ENCODE measurements at regions not wholly inside any gene's neighbourhood (a gene's known extent, or its start where the extent isn't known, plus 50 kb on each side); places are given as distances from the start of the nearest gene placed in this dataset.

- H3K79me2 ChIP-seq (ENCODE audit: control insufficient read depth, insufficient read depth, low read length), result no peaks in the 10 kb centered on the region
- TF ChIP-seq, protein P1, sequence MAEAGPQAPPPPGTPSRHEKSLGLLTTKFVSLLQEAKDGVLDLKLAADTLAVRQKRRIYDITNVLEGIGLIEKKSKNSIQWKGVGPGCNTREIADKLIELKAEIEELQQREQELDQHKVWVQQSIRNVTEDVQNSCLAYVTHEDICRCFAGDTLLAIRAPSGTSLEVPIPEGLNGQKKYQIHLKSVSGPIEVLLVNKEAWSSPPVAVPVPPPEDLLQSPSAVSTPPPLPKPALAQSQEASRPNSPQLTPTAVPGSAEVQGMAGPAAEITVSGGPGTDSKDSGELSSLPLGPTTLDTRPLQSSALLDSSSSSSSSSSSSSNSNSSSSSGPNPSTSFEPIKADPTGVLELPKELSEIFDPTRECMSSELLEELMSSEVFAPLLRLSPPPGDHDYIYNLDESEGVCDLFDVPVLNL (IDR thresholded peaks at IDR 0.05; ENCODE audit: low read depth, low read length), result no peak
- TF ChIP-seq, protein P2, sequence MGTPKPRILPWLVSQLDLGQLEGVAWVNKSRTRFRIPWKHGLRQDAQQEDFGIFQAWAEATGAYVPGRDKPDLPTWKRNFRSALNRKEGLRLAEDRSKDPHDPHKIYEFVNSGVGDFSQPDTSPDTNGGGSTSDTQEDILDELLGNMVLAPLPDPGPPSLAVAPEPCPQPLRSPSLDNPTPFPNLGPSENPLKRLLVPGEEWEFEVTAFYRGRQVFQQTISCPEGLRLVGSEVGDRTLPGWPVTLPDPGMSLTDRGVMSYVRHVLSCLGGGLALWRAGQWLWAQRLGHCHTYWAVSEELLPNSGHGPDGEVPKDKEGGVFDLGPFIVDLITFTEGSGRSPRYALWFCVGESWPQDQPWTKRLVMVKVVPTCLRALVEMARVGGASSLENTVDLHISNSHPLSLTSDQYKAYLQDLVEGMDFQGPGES (IDR thresholded peaks at IDR 0.05), result no peak
- no peak for TF ChIP-seq JUND (IDR thresholded peaks at IDR 0.05; ENCODE audit: low read depth, low read length)
- H3K27me3 ChIP-seq (replicated peaks in 1 of 2; ENCODE audit: control insufficient read depth in 2 of 2, insufficient read depth in 2 of 2, low read length in 1 of 2), result no peaks in the 10 kb centered on the region; a peak in 1 of 4 replicates
- RAD21 ChIA-PET (ENCODE audit: unreplicated experiment), result no interaction called here
- no peak overlapping the region for H3K4me3 ChIP-seq
- FAIRE-seq, result no peak
- H4K20me1 ChIP-seq (ENCODE audit: control insufficient read depth, insufficient read depth), result no peaks in the 10 kb centered on the region
- intact Hi-C loops (cut with micrococcal nuclease; ENCODE audit: unreplicated experiment) (no loop called here), in situ Hi-C loops (cut with MboI) (no loop called here)
- no peak overlapping the region for H2AFZ ChIP-seq (ENCODE audit: control insufficient read depth, low read depth, low read length)
- SMC1A ChIA-PET (ENCODE audit: uncharacterized antibody, unreplicated experiment), result no interaction called here
- no peaks in the 10 kb centered on the region for H3K4me1 ChIP-seq (ENCODE audit: control insufficient read depth, insufficient read depth, low read length)
- H3K4me2 ChIP-seq (ENCODE audit: control insufficient read depth, insufficient read depth), result no peak overlapping the region
- DNase-seq (ENCODE audit: low read depth, low spot score), result no peak
- no peaks in the 10 kb centered on the region for H3K9me3 ChIP-seq (replicated peaks; ENCODE audit: control insufficient read depth, insufficient read depth, low read length)
- whole genome bisulfite sequencing (ENCODE audit: insufficient coverage, insufficient replicate concordance, low lambda C conversion rate, missing lambda C conversion rate), result 25% methylated on average over 2 of the region's 2 CpGs
- no peak overlapping the region for H3K27ac ChIP-seq (ENCODE audit: control insufficient read depth, insufficient read depth)
- no peak overlapping the region for H3K9ac ChIP-seq (ENCODE audit: control insufficient read depth, insufficient read depth, low read length)
- H3K36me3 ChIP-seq (ENCODE audit: control insufficient read depth in 2 of 2, insufficient read depth in 2 of 2, low read length in 1 of 2), result no peaks in the 10 kb centered on the region
- POLR2A ChIA-PET, result no interaction called here
- CTCF ChIA-PET, result no interaction called here
- no peak for ATAC-seq
- no TSS peak for BruUV-seq (replicated peaks)
These were observed 266.3 kb downstream of the MEIS1 start for GRCh38 chr2:66701251-66701650.

GRCh38 chr2:66701656-66702055 lies 266.7 kb downstream of the MEIS1 start:
- ATAC-seq (no peak), DNase-seq (ENCODE audit: low read depth, low spot score) (no peak), FAIRE-seq (no peak)
- TF ChIP-seq, protein P3, sequence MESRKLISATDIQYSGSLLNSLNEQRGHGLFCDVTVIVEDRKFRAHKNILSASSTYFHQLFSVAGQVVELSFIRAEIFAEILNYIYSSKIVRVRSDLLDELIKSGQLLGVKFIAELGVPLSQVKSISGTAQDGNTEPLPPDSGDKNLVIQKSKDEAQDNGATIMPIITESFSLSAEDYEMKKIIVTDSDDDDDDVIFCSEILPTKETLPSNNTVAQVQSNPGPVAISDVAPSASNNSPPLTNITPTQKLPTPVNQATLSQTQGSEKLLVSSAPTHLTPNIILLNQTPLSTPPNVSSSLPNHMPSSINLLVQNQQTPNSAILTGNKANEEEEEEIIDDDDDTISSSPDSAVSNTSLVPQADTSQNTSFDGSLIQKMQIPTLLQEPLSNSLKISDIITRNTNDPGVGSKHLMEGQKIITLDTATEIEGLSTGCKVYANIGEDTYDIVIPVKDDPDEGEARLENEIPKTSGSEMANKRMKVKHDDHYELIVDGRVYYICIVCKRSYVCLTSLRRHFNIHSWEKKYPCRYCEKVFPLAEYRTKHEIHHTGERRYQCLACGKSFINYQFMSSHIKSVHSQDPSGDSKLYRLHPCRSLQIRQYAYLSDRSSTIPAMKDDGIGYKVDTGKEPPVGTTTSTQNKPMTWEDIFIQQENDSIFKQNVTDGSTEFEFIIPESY (IDR thresholded peaks at IDR 0.05), result no peak
- no peak for TF ChIP-seq ATF2 (IDR thresholded peaks at IDR 0.05; ENCODE audit: low read length)
- no peak for TF ChIP-seq PML (IDR thresholded peaks at IDR 0.05; ENCODE audit: low read length)
- TF ChIP-seq RELB (IDR thresholded peaks at IDR 0.05; ENCODE audit: low read depth), result no peak
- TF ChIP-seq IRF4 (IDR thresholded peaks at IDR 0.05; ENCODE audit: low read depth, low read length), result no peak
- TF ChIP-seq EP300 (IDR thresholded peaks at IDR 0.05; ENCODE audit: borderline replicate concordance in 1 of 2, control insufficient read depth in 1 of 2, low read depth in 2 of 2, low read length in 2 of 2), result no peak
- no peak for TF ChIP-seq SMAD5 (IDR thresholded peaks at IDR 0.05; ENCODE audit: low read depth)
- no peak for TF ChIP-seq STAT1 (conservative IDR thresholded peaks at IDR 0.05)
- H4K20me1 ChIP-seq (ENCODE audit: control insufficient read depth, insufficient read depth), result no peaks in the 10 kb centered on the region
- H3K27me3 ChIP-seq (replicated peaks in 1 of 2; ENCODE audit: control insufficient read depth in 2 of 2, insufficient read depth in 2 of 2, low read length in 1 of 2), result no peaks in the 10 kb centered on the region; a peak in 1 of 4 replicates
- intact Hi-C loops (cut with micrococcal nuclease; ENCODE audit: unreplicated experiment), result no loop called here
- H3K4me2 ChIP-seq (ENCODE audit: control insufficient read depth, insufficient read depth), result no peak overlapping the region
- BruUV-seq (replicated peaks), result no TSS peak
- ChIA-PET SMC1A (ENCODE audit: uncharacterized antibody, unreplicated experiment) (no interaction called here), RAD21 (ENCODE audit: unreplicated experiment) (no interaction called here), POLR2A (no interaction called here), CTCF (no interaction called here)
- H3K79me2 ChIP-seq (ENCODE audit: control insufficient read depth, insufficient read depth, low read length), result no peaks in the 10 kb centered on the region
- H2AFZ ChIP-seq (ENCODE audit: control insufficient read depth, low read depth, low read length), result no peak overlapping the region
- H3K27ac ChIP-seq (ENCODE audit: control insufficient read depth, insufficient read depth), result no peak overlapping the region
- in situ Hi-C loops (cut with MboI), result no loop called here
- H3K9me3 ChIP-seq (replicated peaks; ENCODE audit: control insufficient read depth, insufficient read depth, low read length), result no peaks in the 10 kb centered on the region
- no peak overlapping the region for H3K9ac ChIP-seq (ENCODE audit: control insufficient read depth, insufficient read depth, low read length)
- no peaks in the 10 kb centered on the region for H3K4me1 ChIP-seq (ENCODE audit: control insufficient read depth, insufficient read depth, low read length)
- H3K36me3 ChIP-seq (ENCODE audit: control insufficient read depth in 2 of 2, insufficient read depth in 2 of 2, low read length in 1 of 2), result no peaks in the 10 kb centered on the region
- H3K4me3 ChIP-seq, result no peak overlapping the region
- WGBS (ENCODE audit: insufficient coverage, insufficient replicate concordance, low lambda C conversion rate, missing lambda C conversion rate), result 11% methylated on average over 1 of the region's 1 CpG

Data from GM12878 (cell line).